Coronary artery (tissue), 2 donors: ENCODE measurements at regions not wholly inside any gene's neighbourhood (a gene's known extent, or its start where the extent isn't known, plus 50 kb on each side); places are given as distances from the start of the nearest gene placed in this dataset.

Experiments
- DNase-seq: peaks from one replicate; pipeline ENCODE4 v3.0.0-alpha.2; 2017; ENCODE audit warnings: low spot score
- H3K27ac ChIP-seq, 2 donors: fragments of 200-600 bp; sonication (generic); one replicate each; pipeline ENCODE4 v1.5.1; 2016 to 2019
- H3K4me3 ChIP-seq: fragments of 200-600 bp; sonication (generic); 2 replicates; pipeline ENCODE4 v1.5.1; 2016; ENCODE audit warnings: mild to moderate bottlenecking, moderate library complexity
- CTCF ChIP-seq: fragments of 200-600 bp; sonication (generic); IDR thresholded peaks from one replicate; pipeline ENCODE4 v1.5.1; 2019; ENCODE audit warnings: antibody characterized with exemption

GRCh38 chr5:133882389-133882695 is 86.1 kb downstream of the C5orf15 start:
- Histone ChIP-seq H3K4me3 (no peak overlapping the region), H3K27ac (no peak overlapping the region)
- DNase-seq: no peak
- no peak for TF ChIP-seq CTCF

- no peak overlapping the region for H3K27ac ChIP-seq
- no peak overlapping the region for H3K4me3 ChIP-seq
- DNase-seq: no peak
- TF ChIP-seq CTCF: no peak
Measured at GRCh38 chr5:133881576-133882388, 86.6 kb downstream of the C5orf15 start.

GRCh38 chr5:133878236-133878555 is 90.2 kb downstream of the C5orf15 start:
- Histone ChIP-seq H3K27ac (no peak overlapping the region), H3K4me3 (no peak overlapping the region)
- DNase-seq: no peak
- TF ChIP-seq CTCF: no peak

- Histone ChIP-seq H3K4me3 (no peak overlapping the region), H3K27ac (no peak overlapping the region)
- DNase-seq: no peak
- TF ChIP-seq CTCF: no peak
Measured at GRCh38 chr5:133877351-133878235, 90.8 kb downstream of the C5orf15 start.

GRCh38 chr5:133876266-133876665 is 92.2 kb downstream of the C5orf15 start:
- DNase-seq: no peak
- Histone ChIP-seq H3K4me3 (no peak overlapping the region), H3K27ac (no peak overlapping the region)
- no peak for TF ChIP-seq CTCF

- no peak for TF ChIP-seq CTCF
Measured at GRCh38 chr5:133875179-133875578, 93.2 kb downstream of the C5orf15 start.

GRCh38 chr5:133873449-133873848 is 95.0 kb downstream of the C5orf15 start:
- no peak overlapping the region for H3K27ac ChIP-seq
- H3K4me3 ChIP-seq: no peak overlapping the region
- DNase-seq: no peak
- no peak for TF ChIP-seq CTCF

More at GRCh38 chr5:133875179-133875578, 93.2 kb downstream of the C5orf15 start:
- DNase-seq: no peak
- Histone ChIP-seq H3K4me3 (no peak overlapping the region), H3K27ac (no peak overlapping the region)
